A673 (cell line): ENCODE measurements at regions not wholly inside any gene's neighbourhood (a gene's known extent, or its start where the extent isn't known, plus 50 kb on each side); places are given as distances from the start of the nearest gene placed in this dataset.

ENCODE experiments used
- EZH2 ChIP-seq: fragments of 200-600 bp; sonication (generic); IDR thresholded peaks from 2 replicates; pipeline ENCODE4 v1.6.1; 2017; ENCODE audit warnings: borderline replicate concordance, low read depth, mild to moderate bottlenecking, mixed read lengths, antibody characterized with exemption, low read length; ENCODE audit not compliant: poor library complexity, severe bottlenecking
- TF ChIP-seq, protein P1 (sequence below): fragments of 300-800, 200-600 bp; sonication (generic); conservative IDR thresholded peaks from 2 replicates; pipeline ENCODE4 v1.5.1; 2017; ENCODE audit warnings: low read depth, mild to moderate bottlenecking, antibody characterized with exemption, low read length, moderate library complexity, mixed read lengths

DNA sequence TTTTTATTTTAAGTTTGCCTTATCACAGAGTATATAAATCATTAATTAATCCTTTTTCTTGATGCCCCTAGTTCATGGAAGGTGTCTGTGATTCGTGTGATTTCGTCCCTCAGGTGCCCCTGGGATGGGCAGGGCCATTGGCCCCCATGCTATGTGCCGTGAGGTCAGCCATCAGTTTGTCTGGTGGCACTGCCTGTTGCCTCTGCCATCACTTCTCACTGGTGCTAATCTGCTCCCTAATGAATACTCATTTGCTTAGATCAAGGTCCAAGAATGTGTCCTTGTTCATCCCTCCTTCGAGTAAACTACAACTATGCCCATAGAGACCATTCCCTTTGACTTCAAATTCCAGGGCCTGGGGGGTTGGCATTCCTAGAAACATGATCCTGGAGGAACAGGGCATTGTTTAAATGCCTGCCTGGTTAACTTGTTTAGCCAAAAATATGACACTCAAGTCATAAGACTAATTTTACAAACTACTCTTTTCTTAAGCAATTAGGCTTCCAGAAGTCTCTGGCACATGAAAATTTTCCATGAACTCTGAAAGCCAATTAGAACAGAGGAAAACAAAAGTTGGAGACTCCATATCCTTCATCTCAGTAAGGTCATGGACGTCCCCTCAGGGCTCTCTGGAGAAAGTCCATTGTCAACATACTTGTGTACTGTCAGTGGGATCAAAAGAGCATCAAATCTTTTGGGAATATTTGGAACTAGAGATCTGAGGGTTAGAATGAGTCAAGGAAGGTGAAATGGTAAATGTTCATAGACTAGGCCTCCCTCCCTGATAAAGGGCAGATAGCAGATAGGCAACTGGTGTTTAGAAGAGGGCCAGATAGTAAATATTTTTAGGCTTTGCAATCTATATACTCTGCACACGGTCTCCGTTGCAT is 90.9 kb upstream of the PLXNC1 start:
- TF ChIP-seq, protein P1, sequence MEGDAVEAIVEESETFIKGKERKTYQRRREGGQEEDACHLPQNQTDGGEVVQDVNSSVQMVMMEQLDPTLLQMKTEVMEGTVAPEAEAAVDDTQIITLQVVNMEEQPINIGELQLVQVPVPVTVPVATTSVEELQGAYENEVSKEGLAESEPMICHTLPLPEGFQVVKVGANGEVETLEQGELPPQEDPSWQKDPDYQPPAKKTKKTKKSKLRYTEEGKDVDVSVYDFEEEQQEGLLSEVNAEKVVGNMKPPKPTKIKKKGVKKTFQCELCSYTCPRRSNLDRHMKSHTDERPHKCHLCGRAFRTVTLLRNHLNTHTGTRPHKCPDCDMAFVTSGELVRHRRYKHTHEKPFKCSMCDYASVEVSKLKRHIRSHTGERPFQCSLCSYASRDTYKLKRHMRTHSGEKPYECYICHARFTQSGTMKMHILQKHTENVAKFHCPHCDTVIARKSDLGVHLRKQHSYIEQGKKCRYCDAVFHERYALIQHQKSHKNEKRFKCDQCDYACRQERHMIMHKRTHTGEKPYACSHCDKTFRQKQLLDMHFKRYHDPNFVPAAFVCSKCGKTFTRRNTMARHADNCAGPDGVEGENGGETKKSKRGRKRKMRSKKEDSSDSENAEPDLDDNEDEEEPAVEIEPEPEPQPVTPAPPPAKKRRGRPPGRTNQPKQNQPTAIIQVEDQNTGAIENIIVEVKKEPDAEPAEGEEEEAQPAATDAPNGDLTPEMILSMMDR: no peak
- TF ChIP-seq EZH2: no peak
